ENCODE measurements at regions not wholly inside any gene's neighbourhood (a gene's known extent, or its start where the extent isn't known, plus 50 kb on each side); places are given as distances from the start of the nearest gene placed in this dataset.
"Not testable (repeated sequence)": the region's sequence is repeated elsewhere in the genome, so short reads cannot be mapped to it uniquely, and the experiment has no call there.

- no peak for DNase-seq (ENCODE audit: extremely low spot score)
- POLR2A ChIA-PET, result no interaction called here
- TF ChIP-seq CTCF (IDR thresholded peaks at IDR 0.05; ENCODE audit: control extremely low read depth, extremely low read depth, low read depth, missing control alignments), result no peak
- CTCF ChIA-PET, result no interaction called here
Observed at GRCh38 chr16:29310852-29311314, 95.6 kb downstream of the NPIPB11 start.

- DNase-seq (ENCODE audit: extremely low spot score); POLR2A ChIA-PET; CTCF ChIA-PET: not testable (repeated sequence)
Observed at GRCh38 chr16:29310243-29310642, 96.3 kb downstream of the NPIPB11 start.

- POLR2A ChIA-PET; CTCF ChIA-PET; DNase-seq (ENCODE audit: extremely low spot score): not testable (repeated sequence)
Observed at GRCh38 chr16:29309601-29310000, 96.9 kb downstream of the NPIPB11 start.

GRCh38 chr16:29308644-29309546 is 97.6 kb downstream of the NPIPB11 start:
- ChIA-PET POLR2A (no interaction called here), CTCF (no interaction called here)
- DNase-seq (ENCODE audit: extremely low spot score), result no peak
- TF ChIP-seq CTCF (IDR thresholded peaks at IDR 0.05; ENCODE audit: control extremely low read depth, extremely low read depth, low read depth, missing control alignments), result no peak

GRCh38 chr16:29307598-29308507 is 98.7 kb downstream of the NPIPB11 start:
- CTCF ChIA-PET, result no interaction called here
- POLR2A ChIA-PET, result no interaction called here
- DNase-seq (ENCODE audit: extremely low spot score), result no peak
- TF ChIP-seq CTCF (IDR thresholded peaks at IDR 0.05; ENCODE audit: control extremely low read depth, extremely low read depth, low read depth, missing control alignments), result no peak

GRCh38 chr16:29306943-29307597 is 99.4 kb downstream of the NPIPB11 start:
- TF ChIP-seq CTCF (IDR thresholded peaks at IDR 0.05; ENCODE audit: control extremely low read depth, extremely low read depth, low read depth, missing control alignments), result no peak
- no peak for DNase-seq (ENCODE audit: extremely low spot score)
- POLR2A ChIA-PET, result no interaction called here
- CTCF ChIA-PET, result no interaction called here

- POLR2A ChIA-PET, result no interaction called here
Observed at GRCh38 chr16:29306201-29306600, 100.3 kb downstream of the NPIPB11 start.

GRCh38 chr16:29305018-29305417 is 101.5 kb downstream of the NPIPB11 start:
- POLR2A ChIA-PET; CTCF ChIA-PET; DNase-seq (ENCODE audit: extremely low spot score): not testable (repeated sequence)

More at GRCh38 chr16:29306201-29306600, 100.3 kb downstream of the NPIPB11 start:
- CTCF ChIA-PET, result no interaction called here
- no peak for DNase-seq (ENCODE audit: extremely low spot score)
- no peak for TF ChIP-seq CTCF (IDR thresholded peaks at IDR 0.05; ENCODE audit: control extremely low read depth, extremely low read depth, low read depth, missing control alignments)

Data from GM10248 (cell line).